ENCODE measurements at regions not wholly inside any gene's neighbourhood (a gene's known extent, or its start where the extent isn't known, plus 50 kb on each side); places are given as distances from the start of the nearest gene placed in this dataset.

- TF ChIP-seq POLR2AphosphoS5 (IDR thresholded peaks at IDR 0.05; ENCODE audit: low read depth, low read length) (no peak), POLR2A (IDR thresholded peaks at IDR 0.05; ENCODE audit: low read depth, low read length) (no peak), TAF1 (IDR thresholded peaks at IDR 0.05; ENCODE audit: borderline replicate concordance, low read depth, low read length) (no peak)
Observed at GRCh38 chr2:184498936-184499335, 99.4 kb upstream of the ZNF804A start.
